T-cell (primary cell): ENCODE measurements at regions not wholly inside any gene's neighbourhood (a gene's known extent, or its start where the extent isn't known, plus 50 kb on each side); places are given as distances from the start of the nearest gene placed in this dataset.

Source experiments
- ATAC-seq, 4 experiments: fragments of 200-7000 bp in 3 of 4; fragments of 150-1000 bp in 1 of 4; cut with Tn5 transposase; replicated peaks in 1 of 4; 1 replicate in 3 of 4; 2 replicates in 1 of 4; pipeline ENCODE4 v1.10.0; 2021; ENCODE audit warnings: moderate library complexity in 3 of 4, mild to moderate bottlenecking in 2 of 4, moderate number of reproducible peaks in 1 of 4
- CTCF ChIA-PET, 2 donors: fragments of 300-600 bp; sonication (Branson Sonifier 250); formaldehyde crosslinking; loops; one replicate each; lab custom pipeline; 2022; ENCODE audit warnings: antibody characterized with exemption in 2 of 2; lab: Charles Lee
- POLR2A ChIA-PET, 2 donors: fragments of 300-600 bp; sonication (Branson Sonifier 250); formaldehyde crosslinking; loops; one replicate each; lab custom pipeline; 2022; ENCODE audit warnings: antibody characterized with exemption in 2 of 2; lab: Charles Lee
- DNase-seq, 35 experiments: peaks; one replicate each; pipeline versions ENCODE4 v3.0.0 to v3.0.0-alpha.2; 2013 to 2023
- H3K27ac ChIP-seq: one replicate; pipeline ENCODE4 v1.5.1; 2013; ENCODE audit warnings: low read length
- H3K27me3 ChIP-seq, 2 experiments: replicated peaks in 1 of 2; 1 replicate in 1 of 2; 2 replicates in 1 of 2; pipeline versions ENCODE4 v1.6.1 to v1.7.0; 2013; ENCODE audit warnings: low read length in 1 of 2, mixed read lengths in 1 of 2; ENCODE audit not compliant: control insufficient read depth in 2 of 2, insufficient read depth in 2 of 2; ENCODE audit errors: extremely low read depth in 1 of 2
- H3K36me3 ChIP-seq, 2 donors: 1 replicate in 1 of 2; 2 replicates in 1 of 2; pipeline versions ENCODE4 v1.6.1 to v1.7.0; 2013; ENCODE audit warnings: low read length in 1 of 2; ENCODE audit not compliant: control insufficient read depth in 2 of 2, insufficient read depth in 1 of 2; ENCODE audit errors: extremely low read depth in 1 of 2
- H3K4me1 ChIP-seq, 2 experiments: 1 replicate in 1 of 2; 2 replicates in 1 of 2; pipeline versions ENCODE4 v1.6.1 to v1.7.0; 2013; ENCODE audit warnings: low read length in 2 of 2, mixed read lengths in 1 of 2; ENCODE audit not compliant: insufficient read depth in 2 of 2, control insufficient read depth in 1 of 2; ENCODE audit errors: extremely low read depth in 1 of 2
- H3K4me3 ChIP-seq, 2 donors: 1 replicate in 1 of 2; 2 replicates in 1 of 2; pipeline versions ENCODE4 v1.5.1 to v1.7.0; 2013; ENCODE audit warnings: mild to moderate bottlenecking in 2 of 2, low read length in 1 of 2, moderate library complexity in 1 of 2; ENCODE audit not compliant: control insufficient read depth in 1 of 2; ENCODE audit errors: extremely low read depth in 1 of 2
- H3K9me3 ChIP-seq: 2 replicates; pipeline ENCODE4 v1.7.0; 2013
- H3K27ac Mint-ChIP-seq, 2 donors: one replicate each; pipeline ENCODE4 v1.8.0; 2020 to 2021; ENCODE audit warnings: mild to moderate bottlenecking in 2 of 2, mixed read lengths in 2 of 2
- H3K27me3 Mint-ChIP-seq, 2 donors: one replicate each; pipeline ENCODE4 v1.8.0; 2021 to 2022; ENCODE audit warnings: mixed read lengths in 2 of 2
- H3K36me3 Mint-ChIP-seq: one replicate; pipeline ENCODE4 v1.8.0; 2021; ENCODE audit warnings: mixed read lengths
- H3K4me1 Mint-ChIP-seq, 3 donors: one replicate each; pipeline ENCODE4 v1.8.0; 2020 to 2022; ENCODE audit warnings: mixed read lengths in 3 of 3, mild to moderate bottlenecking in 1 of 3
- H3K4me3 Mint-ChIP-seq, 3 donors: one replicate each; pipeline ENCODE4 v1.8.0; 2020 to 2022; ENCODE audit warnings: mild to moderate bottlenecking in 3 of 3, mixed read lengths in 3 of 3, moderate library complexity in 3 of 3
- H3K9me3 Mint-ChIP-seq, 3 donors: one replicate each; pipeline ENCODE4 v1.8.0; 2020 to 2022; ENCODE audit warnings: mixed read lengths in 3 of 3
- WGBS: methylation state at CpG from one replicate; pipeline ENCODE4 v1.1.5; 2013; ENCODE audit warnings: missing lambda C conversion rate; ENCODE audit not compliant: insufficient coverage; 5-methylcytosine and 5-hydroxymethylcytosine counted together

GRCh38 chr12:76277480-76277879 is 70.7 kb downstream of the BBS10 start:
- H3K36me3 ChIP-seq = no peaks in the 10 kb centered on the region
- Mint-ChIP-seq H3K4me1 (no peaks in the 10 kb centered on the region), H3K27me3 (peaks cover 5 to 10% of the 10 kb centered on the region in 2 donors), H3K9me3 (no peaks in the 10 kb centered on the region), H3K36me3 (no peaks in the 10 kb centered on the region), H3K4me3 (no peak overlapping the region), H3K27ac (no peak overlapping the region)
- ChIA-PET POLR2A (no interaction called here), CTCF (interaction anchor here in 1 of 2 donors (0.5 kb wide), 1 partner anchor 485 kb away, joined by 4 read pairs; no protein-coding TSS in a partner anchor)
- H3K4me3 ChIP-seq = no peak overlapping the region
- no peaks in the 10 kb centered on the region for H3K27me3 ChIP-seq
- DNase-seq (no peak), ATAC-seq (no peak)
- no peak overlapping the region for H3K27ac ChIP-seq
- H3K9me3 ChIP-seq = no peaks in the 10 kb centered on the region
- 92% methylated on average over 2 of the region's 4 CpGs for WGBS
- no peaks in the 10 kb centered on the region for H3K4me1 ChIP-seq

GRCh38 chr12:76276499-76277151 is 71.6 kb downstream of the BBS10 start:
- Mint-ChIP-seq H3K4me1 (no peaks in the 10 kb centered on the region), H3K36me3 (no peaks in the 10 kb centered on the region), H3K27ac (no peak overlapping the region), H3K27me3 (peaks cover 4 to 10% of the 10 kb centered on the region in 2 donors), H3K9me3 (no peaks in the 10 kb centered on the region), H3K4me3 (no peak overlapping the region)
- POLR2A ChIA-PET = no interaction called here
- no peak for ATAC-seq
- CTCF ChIA-PET = no interaction called here
- H3K27me3 ChIP-seq = no peaks in the 10 kb centered on the region
- 56% methylated on average over 3 of the region's 4 CpGs for WGBS
- no peaks in the 10 kb centered on the region for H3K9me3 ChIP-seq
- no peaks in the 10 kb centered on the region for H3K36me3 ChIP-seq
- H3K4me1 ChIP-seq = no peaks in the 10 kb centered on the region
- no peak overlapping the region for H3K4me3 ChIP-seq
- H3K27ac ChIP-seq = no peak overlapping the region
- DNase-seq = no peak

DNA sequence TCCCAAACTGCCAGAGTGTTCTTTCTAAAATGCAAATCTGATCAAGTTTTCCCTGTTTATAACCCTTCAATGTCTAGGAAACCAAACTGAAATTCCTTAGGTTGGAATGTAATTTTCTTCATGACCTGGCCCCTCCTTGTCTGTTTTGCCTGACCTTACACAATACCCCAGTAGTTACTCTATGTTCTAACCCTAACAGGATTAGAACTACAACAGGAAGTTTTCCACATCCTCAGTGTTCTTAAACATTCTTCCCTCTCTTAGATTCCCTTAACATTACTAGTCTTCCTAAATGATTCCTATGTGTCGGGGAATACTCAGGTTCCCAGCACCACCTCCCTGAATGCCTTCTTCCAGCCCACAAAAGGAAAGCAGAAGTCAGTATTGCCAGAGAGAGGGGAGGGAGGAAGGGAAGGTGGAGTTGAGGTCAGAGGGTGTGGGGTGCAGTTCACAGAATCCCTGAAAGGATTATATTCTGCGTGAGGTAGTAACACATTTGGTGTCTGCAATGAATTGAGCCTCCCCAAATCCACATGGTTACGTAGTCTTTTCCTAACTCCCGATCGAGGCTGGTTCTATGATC is 72.6 kb downstream of the BBS10 start:
- Histone ChIP-seq H3K9me3 (no peaks in the 10 kb centered on the region), H3K27me3 (no peaks in the 10 kb centered on the region), H3K36me3 (no peaks in the 10 kb centered on the region), H3K4me1 (no peaks in the 10 kb centered on the region), H3K27ac (no peak overlapping the region), H3K4me3 (no peak overlapping the region)
- H3K36me3 Mint-ChIP-seq = no peaks in the 10 kb centered on the region
- H3K9me3 Mint-ChIP-seq = no peaks in the 10 kb centered on the region
- no peak overlapping the region for H3K27ac Mint-ChIP-seq
- no peak overlapping the region for H3K4me3 Mint-ChIP-seq
- CTCF ChIA-PET = no interaction called here
- H3K4me1 Mint-ChIP-seq = no peaks in the 10 kb centered on the region
- POLR2A ChIA-PET = no interaction called here
- no peak for ATAC-seq
- no peak for DNase-seq
- 92% methylated on average over 3 of the region's 5 CpGs for WGBS
- peaks cover 2 to 10% of the 10 kb centered on the region in 2 donors for H3K27me3 Mint-ChIP-seq

DNA sequence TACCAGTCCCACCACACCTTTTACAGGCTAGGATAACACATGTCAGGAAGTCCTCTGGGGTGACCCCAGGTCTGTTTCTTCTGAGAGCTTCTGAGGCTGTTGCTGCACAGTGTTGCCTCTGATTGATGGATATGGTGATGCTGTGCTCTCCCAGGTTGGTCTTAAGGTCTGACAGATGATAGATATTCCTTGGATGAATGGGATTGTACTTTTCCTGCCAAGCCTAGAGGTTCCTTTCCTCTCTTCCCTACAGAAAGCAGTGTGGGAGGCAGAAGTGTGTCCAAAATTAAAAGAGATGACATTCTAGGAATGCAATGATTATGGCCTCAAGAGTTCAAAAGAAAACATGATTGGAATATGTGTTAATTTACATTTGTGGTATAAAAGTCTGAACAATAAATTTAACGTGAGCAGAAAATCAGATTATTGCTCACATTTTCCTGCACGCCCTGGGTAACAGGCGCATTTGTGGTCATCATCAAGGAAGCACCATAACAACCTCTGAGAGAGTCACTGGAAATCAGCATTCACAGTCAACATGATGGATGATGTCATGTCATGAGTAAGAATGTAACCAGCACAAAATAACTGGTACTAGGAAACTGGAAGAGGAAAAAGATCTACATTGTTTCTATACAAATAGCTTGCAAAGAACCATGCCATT is 73.7 kb downstream of the BBS10 start:
- H3K36me3 Mint-ChIP-seq = no peaks in the 10 kb centered on the region
- ATAC-seq (no peak), DNase-seq (no peak)
- Histone ChIP-seq H3K27me3 (no peaks in the 10 kb centered on the region), H3K4me1 (no peaks in the 10 kb centered on the region), H3K36me3 (no peaks in the 10 kb centered on the region), H3K27ac (no peak overlapping the region), H3K4me3 (no peak overlapping the region), H3K9me3 (no peaks in the 10 kb centered on the region)
- POLR2A ChIA-PET = no interaction called here
- H3K27me3 Mint-ChIP-seq = peaks cover 2 to 9% of the 10 kb centered on the region in 2 donors
- no peaks in the 10 kb centered on the region for H3K9me3 Mint-ChIP-seq
- CTCF ChIA-PET = no interaction called here
- no peak overlapping the region for H3K27ac Mint-ChIP-seq
- no peak overlapping the region for H3K4me3 Mint-ChIP-seq
- no peaks in the 10 kb centered on the region for H3K4me1 Mint-ChIP-seq
- WGBS = 40% methylated on average over 2 of the region's 3 CpGs

GRCh38 chr12:76272287-76272686 is 75.9 kb downstream of the BBS10 start:
- no peaks in the 10 kb centered on the region for H3K27me3 ChIP-seq
- no peak overlapping the region for H3K4me3 Mint-ChIP-seq
- ATAC-seq (no peak), DNase-seq (no peak)
- H3K4me1 ChIP-seq = no peaks in the 10 kb centered on the region
- H3K9me3 Mint-ChIP-seq = no peaks in the 10 kb centered on the region
- POLR2A ChIA-PET = no interaction called here
- no peaks in the 10 kb centered on the region for H3K36me3 ChIP-seq
- no peaks in the 10 kb centered on the region for H3K36me3 Mint-ChIP-seq
- 54% methylated on average over 3 of the region's 4 CpGs for WGBS
- H3K4me3 ChIP-seq = no peak overlapping the region
- H3K27ac ChIP-seq = no peak overlapping the region
- CTCF ChIA-PET = no interaction called here
- no peaks in the 10 kb centered on the region for H3K9me3 ChIP-seq
- no peak overlapping the region for H3K27ac Mint-ChIP-seq
- peaks cover 4 to 5% of the 10 kb centered on the region in 2 donors for H3K27me3 Mint-ChIP-seq
- H3K4me1 Mint-ChIP-seq = no peaks in the 10 kb centered on the region

GRCh38 chr12:76270657-76271358 is 77.4 kb downstream of the BBS10 start:
- ChIA-PET CTCF (no interaction called here), POLR2A (interaction anchor here in 1 of 2 donors (0.7 kb wide), 1 partner anchor 622 kb away, joined by 3 read pairs; no protein-coding TSS in a partner anchor)
- H3K27ac Mint-ChIP-seq = no peak overlapping the region

More at GRCh38 chr12:76270657-76271358, 77.4 kb downstream of the BBS10 start:
- Mint-ChIP-seq H3K4me3 (no peak overlapping the region), H3K4me1 (no peaks in the 10 kb centered on the region), H3K9me3 (no peaks in the 10 kb centered on the region), H3K27me3 (peaks cover 4 to 9% of the 10 kb centered on the region in 2 donors), H3K36me3 (no peaks in the 10 kb centered on the region)
- no CpG with 5 or more reads among the region's 2 CpGs for WGBS
- ATAC-seq (no peak), DNase-seq (no peak)
- Histone ChIP-seq H3K4me3 (no peak overlapping the region), H3K4me1 (no peaks in the 10 kb centered on the region), H3K27me3 (peaks cover 0 to 2% of the 10 kb centered on the region in 2 experiments), H3K9me3 (no peaks in the 10 kb centered on the region), H3K27ac (no peak overlapping the region), H3K36me3 (no peaks in the 10 kb centered on the region)
